ENCODE measurements at regions not wholly inside any gene's neighbourhood (a gene's known extent, or its start where the extent isn't known, plus 50 kb on each side); places are given as distances from the start of the nearest gene placed in this dataset.

DNA sequence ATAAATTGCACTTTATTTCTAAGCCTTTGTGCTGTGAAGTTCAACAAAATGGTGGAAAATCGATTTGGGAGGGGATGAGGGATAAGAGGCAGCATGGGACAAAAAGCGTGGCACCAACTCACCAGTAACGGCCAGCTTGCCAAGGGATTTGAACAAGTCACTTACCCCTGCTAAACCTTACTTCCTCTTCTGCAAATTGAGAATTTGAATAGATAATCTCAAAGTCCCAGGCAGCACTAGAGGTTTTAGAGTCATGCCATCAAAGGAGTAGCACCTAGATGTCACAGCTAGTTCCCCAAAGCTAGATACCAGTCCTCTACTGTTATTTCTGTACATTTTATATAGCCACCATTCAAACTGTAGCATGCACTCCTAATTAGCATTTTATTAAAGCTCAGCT lies 83.7 kb upstream of the VRK2 start:
- Histone ChIP-seq H3K36me3 (ENCODE audit: control insufficient read depth, insufficient read depth, low read length) (no peaks in the 10 kb centered on the region), H3K4me1 (no peaks in the 10 kb centered on the region), H3K4me3 (ENCODE audit: low read depth, low read length) (no peak overlapping the region), H3K27me3 (replicated peaks; ENCODE audit: control insufficient read depth, insufficient read depth, low read length) (no peaks in the 10 kb centered on the region), H3K9me3 (no peaks in the 10 kb centered on the region)
- no peak overlapping the region for H3K4me3 Mint-ChIP-seq (ENCODE audit: unreplicated experiment)
- no peak for DNase-seq
- no peaks in the 10 kb centered on the region for H3K36me3 Mint-ChIP-seq (ENCODE audit: insufficient read depth, unreplicated experiment)
- no peaks in the 10 kb centered on the region for H3K27me3 Mint-ChIP-seq (ENCODE audit: insufficient read depth, unreplicated experiment)
- ChIA-PET POLR2A (no interaction called here), CTCF (no interaction called here)
- intact Hi-C loops (cut with micrococcal nuclease; ENCODE audit: unreplicated experiment), result no loop called here
- H3K9me3 Mint-ChIP-seq (ENCODE audit: unreplicated experiment), result no peaks in the 10 kb centered on the region
- no peaks in the 10 kb centered on the region for H3K4me1 Mint-ChIP-seq (ENCODE audit: low read depth, unreplicated experiment)
- TF ChIP-seq, protein P1, sequence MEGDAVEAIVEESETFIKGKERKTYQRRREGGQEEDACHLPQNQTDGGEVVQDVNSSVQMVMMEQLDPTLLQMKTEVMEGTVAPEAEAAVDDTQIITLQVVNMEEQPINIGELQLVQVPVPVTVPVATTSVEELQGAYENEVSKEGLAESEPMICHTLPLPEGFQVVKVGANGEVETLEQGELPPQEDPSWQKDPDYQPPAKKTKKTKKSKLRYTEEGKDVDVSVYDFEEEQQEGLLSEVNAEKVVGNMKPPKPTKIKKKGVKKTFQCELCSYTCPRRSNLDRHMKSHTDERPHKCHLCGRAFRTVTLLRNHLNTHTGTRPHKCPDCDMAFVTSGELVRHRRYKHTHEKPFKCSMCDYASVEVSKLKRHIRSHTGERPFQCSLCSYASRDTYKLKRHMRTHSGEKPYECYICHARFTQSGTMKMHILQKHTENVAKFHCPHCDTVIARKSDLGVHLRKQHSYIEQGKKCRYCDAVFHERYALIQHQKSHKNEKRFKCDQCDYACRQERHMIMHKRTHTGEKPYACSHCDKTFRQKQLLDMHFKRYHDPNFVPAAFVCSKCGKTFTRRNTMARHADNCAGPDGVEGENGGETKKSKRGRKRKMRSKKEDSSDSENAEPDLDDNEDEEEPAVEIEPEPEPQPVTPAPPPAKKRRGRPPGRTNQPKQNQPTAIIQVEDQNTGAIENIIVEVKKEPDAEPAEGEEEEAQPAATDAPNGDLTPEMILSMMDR (IDR thresholded peaks at IDR 0.05; ENCODE audit: insufficient read depth in 1 of 2, low read depth in 1 of 2, low read length in 1 of 2, severe bottlenecking in 1 of 2, unreplicated experiment in 1 of 2), result no peak
- H3K27ac Mint-ChIP-seq (ENCODE audit: unreplicated experiment), result no peak overlapping the region
- BruUV-seq (replicated peaks), result no TSS peak

DNA sequence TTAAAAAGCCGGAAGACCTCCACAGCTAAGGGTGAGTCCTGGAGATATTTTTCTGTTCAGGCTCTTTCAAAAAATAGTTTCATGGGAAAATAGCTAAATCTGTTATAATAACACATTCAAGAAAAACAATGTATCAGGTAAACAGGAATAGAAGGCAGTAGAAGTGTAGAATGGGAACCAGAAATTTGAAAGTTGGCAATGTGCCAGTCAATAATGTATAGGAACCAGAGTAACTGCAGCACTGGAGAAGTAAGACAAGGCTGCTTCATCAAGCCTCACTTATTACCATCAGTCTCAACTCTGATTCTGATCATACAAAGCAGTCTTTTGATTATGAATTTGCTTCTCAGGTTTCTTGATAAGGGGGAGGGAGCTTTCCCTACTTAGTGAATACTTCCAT lies 81.4 kb upstream of the VRK2 start:
- Histone ChIP-seq H3K36me3 (ENCODE audit: control insufficient read depth, insufficient read depth, low read length) (no peaks in the 10 kb centered on the region), H3K9me3 (no peaks in the 10 kb centered on the region), H3K27me3 (replicated peaks; ENCODE audit: control insufficient read depth, insufficient read depth, low read length) (no peaks in the 10 kb centered on the region), H3K4me3 (ENCODE audit: low read depth, low read length) (no peak overlapping the region), H3K4me1 (no peaks in the 10 kb centered on the region)
- POLR2A ChIA-PET, result no interaction called here
- CTCF ChIA-PET, result no interaction called here
- H3K9me3 Mint-ChIP-seq (ENCODE audit: unreplicated experiment), result no peaks in the 10 kb centered on the region
- H3K36me3 Mint-ChIP-seq (ENCODE audit: insufficient read depth, unreplicated experiment), result no peaks in the 10 kb centered on the region
- intact Hi-C loops (cut with micrococcal nuclease; ENCODE audit: unreplicated experiment), result no loop called here
- no peak overlapping the region for H3K4me3 Mint-ChIP-seq (ENCODE audit: unreplicated experiment)
- no peak overlapping the region for H3K27ac Mint-ChIP-seq (ENCODE audit: unreplicated experiment)
- TF ChIP-seq, protein P1 (IDR thresholded peaks at IDR 0.05; ENCODE audit: insufficient read depth in 1 of 2, low read depth in 1 of 2, low read length in 1 of 2, severe bottlenecking in 1 of 2, unreplicated experiment in 1 of 2), result no peak
- BruUV-seq (replicated peaks), result no TSS peak
- no peaks in the 10 kb centered on the region for H3K4me1 Mint-ChIP-seq (ENCODE audit: low read depth, unreplicated experiment)
- DNase-seq, result no peak
- peaks cover 2% of the 10 kb centered on the region for H3K27me3 Mint-ChIP-seq (ENCODE audit: insufficient read depth, unreplicated experiment)

DNA sequence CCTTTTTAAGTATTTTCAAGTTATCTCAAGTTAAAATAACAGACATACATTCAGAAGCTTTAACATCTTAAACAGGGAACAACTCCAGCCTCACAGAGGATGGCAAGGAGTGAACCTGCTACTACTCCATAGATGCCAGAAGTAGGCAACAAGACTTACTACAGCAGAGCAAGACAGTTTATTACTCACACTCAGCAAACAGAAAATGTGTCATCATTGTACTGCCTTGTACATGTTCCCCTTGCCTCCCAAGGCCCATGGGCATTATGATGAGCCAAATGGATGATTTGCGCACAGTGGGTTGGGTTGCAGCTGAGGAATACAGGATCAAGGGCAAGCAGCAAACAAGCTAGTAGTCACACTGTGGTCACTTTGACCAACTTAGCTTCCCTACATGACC lies 80.6 kb upstream of the VRK2 start:
- BruUV-seq (replicated peaks), result no TSS peak
- Histone ChIP-seq H3K9me3 (no peaks in the 10 kb centered on the region), H3K36me3 (ENCODE audit: control insufficient read depth, insufficient read depth, low read length) (no peaks in the 10 kb centered on the region), H3K4me1 (no peaks in the 10 kb centered on the region), H3K4me3 (ENCODE audit: low read depth, low read length) (no peak overlapping the region), H3K27me3 (replicated peaks; ENCODE audit: control insufficient read depth, insufficient read depth, low read length) (no peaks in the 10 kb centered on the region)
- H3K4me3 Mint-ChIP-seq (ENCODE audit: unreplicated experiment), result no peak overlapping the region
- DNase-seq, result no peak
- intact Hi-C loops (cut with micrococcal nuclease; ENCODE audit: unreplicated experiment), result no loop called here
- ChIA-PET POLR2A (no interaction called here), CTCF (no interaction called here)
- TF ChIP-seq, protein P1 (IDR thresholded peaks at IDR 0.05; ENCODE audit: insufficient read depth in 1 of 2, low read depth in 1 of 2, low read length in 1 of 2, severe bottlenecking in 1 of 2, unreplicated experiment in 1 of 2), result no peak
- no peaks in the 10 kb centered on the region for H3K4me1 Mint-ChIP-seq (ENCODE audit: low read depth, unreplicated experiment)
- H3K27me3 Mint-ChIP-seq (ENCODE audit: insufficient read depth, unreplicated experiment), result peaks cover 2% of the 10 kb centered on the region
- no peak overlapping the region for H3K27ac Mint-ChIP-seq (ENCODE audit: unreplicated experiment)
- no peaks in the 10 kb centered on the region for H3K9me3 Mint-ChIP-seq (ENCODE audit: unreplicated experiment)
- no peaks in the 10 kb centered on the region for H3K36me3 Mint-ChIP-seq (ENCODE audit: insufficient read depth, unreplicated experiment)

All from Caco-2 (cell line).